CD4-positive, alpha-beta T cell (primary cell): ENCODE measurements at regions not wholly inside any gene's neighbourhood (a gene's known extent, or its start where the extent isn't known, plus 50 kb on each side); places are given as distances from the start of the nearest gene placed in this dataset.

Source experiments
- ATAC-seq: fragments of 200-7000 bp; cut with Tn5 transposase; one replicate; pipeline ENCODE4 v1.10.0; 2022; ENCODE audit warnings: mild to moderate bottlenecking; ENCODE audit not compliant: poor library complexity
- CTCF ChIA-PET: fragments of 350-600 bp; sonication (Branson Sonifier 250); formaldehyde crosslinking; loops from one replicate; lab custom pipeline; 2021; ENCODE audit warnings: antibody characterized with exemption, inconsistent platforms; lab: Charles Lee
- POLR2A ChIA-PET: fragments of 350-600 bp; sonication (Branson Sonifier 250); formaldehyde crosslinking; loops from one replicate; lab custom pipeline; 2021; ENCODE audit warnings: antibody characterized with exemption, inconsistent platforms; lab: Charles Lee
- DNase-seq, 14 experiments: peaks; one replicate each; pipeline ENCODE4 v3.0.0-alpha.2; 2013 to 2020; ENCODE audit warnings: mixed read lengths in 2 of 14
- H3K27ac ChIP-seq, 2 donors: one replicate each; pipeline versions ENCODE4 v1.5.1 to v1.7.0; 2013; ENCODE audit warnings: low read length in 2 of 2, low read depth in 1 of 2, mild to moderate bottlenecking in 1 of 2
- H3K27me3 ChIP-seq, 2 experiments: 1 replicate in 1 of 2; 2 replicates in 1 of 2; pipeline versions ENCODE4 v1.6.1 to v1.7.0; 2013; ENCODE audit warnings: low read length in 2 of 2, control low read depth in 1 of 2, mild to moderate bottlenecking in 1 of 2, moderate library complexity in 1 of 2; ENCODE audit not compliant: insufficient read depth in 2 of 2, control insufficient read depth in 1 of 2
- H3K36me3 ChIP-seq: one replicate; pipeline ENCODE4 v1.6.1; 2013; ENCODE audit warnings: low read length, control low read depth; ENCODE audit not compliant: insufficient read depth
- H3K4me1 ChIP-seq: one replicate; pipeline ENCODE4 v1.6.1; 2013; ENCODE audit warnings: low read length, control low read depth; ENCODE audit not compliant: insufficient read depth
- H3K4me3 ChIP-seq: one replicate; pipeline ENCODE4 v1.5.1; 2013; ENCODE audit warnings: mild to moderate bottlenecking, low read length, moderate library complexity
- H3K9me3 ChIP-seq, 2 experiments: 1 replicate in 1 of 2; 2 replicates in 1 of 2; pipeline versions ENCODE4 v1.6.1 to v1.7.0; 2013; ENCODE audit warnings: low read length in 2 of 2, mild to moderate bottlenecking in 2 of 2, control low read depth in 1 of 2, moderate library complexity in 1 of 2; ENCODE audit not compliant: control insufficient read depth in 1 of 2, insufficient read depth in 1 of 2
- H3K27ac Mint-ChIP-seq: one replicate; pipeline ENCODE4 v1.8.0; 2020; ENCODE audit warnings: mixed read lengths
- H3K27me3 Mint-ChIP-seq: one replicate; pipeline ENCODE4 v1.8.0; 2021; ENCODE audit warnings: mixed read lengths
- H3K36me3 Mint-ChIP-seq: one replicate; pipeline ENCODE4 v1.8.0; 2021; ENCODE audit warnings: low read depth, mixed read lengths
- H3K4me1 Mint-ChIP-seq: one replicate; pipeline ENCODE4 v1.8.0; 2021; ENCODE audit warnings: low read depth, mixed read lengths
- H3K4me3 Mint-ChIP-seq: one replicate; pipeline ENCODE4 v1.8.0; 2020; ENCODE audit warnings: mild to moderate bottlenecking, mixed read lengths
- H3K9me3 Mint-ChIP-seq: one replicate; pipeline ENCODE4 v1.8.0; 2020; ENCODE audit warnings: mixed read lengths
- CTCF ChIP-seq: fragments of 200-600 bp; IDR thresholded peaks from one replicate; pipeline ENCODE4 v1.8.0; 2022; ENCODE audit warnings: antibody characterized with exemption, mild to moderate bottlenecking
- intact Hi-C, 2 experiments: fragments of 100-400 bp; cut with DNase I in 1 of 2; cut with micrococcal nuclease in 1 of 2; formaldehyde crosslinking; loops; one replicate each; pipeline versions ENCODE4 v1.15.1 to v1.9.0; 2023 to 2025; cut with DNase I, micrococcal nuclease

- intact Hi-C loops: no loop called here
- ATAC-seq (no peak), DNase-seq (no peak)
- ChIA-PET CTCF (no interaction called here), POLR2A (no interaction called here)
- Mint-ChIP-seq H3K4me1 (no peaks in the 10 kb centered on the region), H3K27ac (no peak overlapping the region), H3K9me3 (no peaks in the 10 kb centered on the region), H3K4me3 (no peak overlapping the region), H3K36me3 (no peaks in the 10 kb centered on the region), H3K27me3 (no peaks in the 10 kb centered on the region)
- H3K27me3 ChIP-seq: no peaks in the 10 kb centered on the region
- H3K9me3 ChIP-seq: no peaks in the 10 kb centered on the region
- no peak overlapping the region for H3K4me3 ChIP-seq
- H3K4me1 ChIP-seq: no peaks in the 10 kb centered on the region
- no peak for TF ChIP-seq CTCF
- no peak overlapping the region for H3K27ac ChIP-seq
- H3K36me3 ChIP-seq: no peaks in the 10 kb centered on the region
Observed at GRCh38 chr15:100738614-100739013, 136.2 kb downstream of the ASB7 start.

GRCh38 chr15:100740138-100740537 is 137.7 kb downstream of the ASB7 start:
- intact Hi-C loops: no loop called here
- Mint-ChIP-seq H3K4me1 (no peaks in the 10 kb centered on the region), H3K27me3 (no peaks in the 10 kb centered on the region), H3K36me3 (no peaks in the 10 kb centered on the region), H3K27ac (no peak overlapping the region), H3K9me3 (no peaks in the 10 kb centered on the region), H3K4me3 (no peak overlapping the region)
- DNase-seq (no peak), ATAC-seq (no peak)
- no peaks in the 10 kb centered on the region for H3K27me3 ChIP-seq
- H3K9me3 ChIP-seq: no peaks in the 10 kb centered on the region
- H3K4me3 ChIP-seq: no peak overlapping the region
- H3K27ac ChIP-seq: no peak overlapping the region
- H3K4me1 ChIP-seq: no peaks in the 10 kb centered on the region
- no peaks in the 10 kb centered on the region for H3K36me3 ChIP-seq
- TF ChIP-seq CTCF: no peak
- CTCF ChIA-PET: interaction anchor here (0.6 kb wide), 1 partner anchor 125 kb away, joined by 3 read pairs; no protein-coding TSS in a partner anchor
- POLR2A ChIA-PET: no interaction called here

GRCh38 chr15:100751585-100751984 is 128.0 kb upstream of the ALDH1A3 start:
- Mint-ChIP-seq H3K36me3 (no peaks in the 10 kb centered on the region), H3K27me3 (peaks cover 54% of the 10 kb centered on the region), H3K4me3 (no peak overlapping the region), H3K4me1 (no peaks in the 10 kb centered on the region), H3K27ac (no peak overlapping the region), H3K9me3 (peaks cover 15% of the 10 kb centered on the region)
- CTCF ChIA-PET: no interaction called here
- no peaks in the 10 kb centered on the region for H3K36me3 ChIP-seq
- peaks cover 3 to 20% of the 10 kb centered on the region in 2 experiments for H3K27me3 ChIP-seq
- DNase-seq (no peak), ATAC-seq (no peak)
- peaks cover 6 to 12% of the 10 kb centered on the region in 2 experiments for H3K9me3 ChIP-seq
- POLR2A ChIA-PET: no interaction called here
- TF ChIP-seq CTCF: no peak
- H3K27ac ChIP-seq: no peak overlapping the region
- no peak overlapping the region for H3K4me3 ChIP-seq
- intact Hi-C loops: no loop called here
- no peaks in the 10 kb centered on the region for H3K4me1 ChIP-seq
